Stimulated activated naive CD8-positive, alpha-beta T cell treated with anti-CD3 and anti-CD28 coated beads, Interleukin-15, amount 100 ng/mL, for 72 hours (primary cell): ENCODE measurements at regions not wholly inside any gene's neighbourhood (a gene's known extent, or its start where the extent isn't known, plus 50 kb on each side); places are given as distances from the start of the nearest gene placed in this dataset.

ENCODE experiments used
- ATAC-seq: fragments of 150-1000 bp; cut with Tn5 transposase; 2 replicates; pipeline ENCODE4 v1.10.0; 2021; ENCODE audit warnings: mild to moderate bottlenecking, moderate library complexity
- DNase-seq, 2 donors: peaks; one replicate each; pipeline ENCODE4 v3.0.0; 2021 to 2022
- H3K27ac Mint-ChIP-seq, 2 donors: one replicate each; pipeline ENCODE4 v1.8.0; 2022; ENCODE audit warnings: mild to moderate bottlenecking in 2 of 2, mixed read lengths in 2 of 2, moderate library complexity in 2 of 2
- H3K27me3 Mint-ChIP-seq: one replicate; pipeline ENCODE4 v1.8.0; 2022; ENCODE audit warnings: mixed read lengths
- H3K4me1 Mint-ChIP-seq: one replicate; pipeline ENCODE4 v1.8.0; 2022; ENCODE audit warnings: mild to moderate bottlenecking, mixed read lengths
- H3K4me3 Mint-ChIP-seq, 2 donors: one replicate each; pipeline ENCODE4 v1.8.0; 2022; ENCODE audit warnings: mild to moderate bottlenecking in 2 of 2, mixed read lengths in 2 of 2, moderate library complexity in 1 of 2
- H3K9me3 Mint-ChIP-seq, 2 donors: one replicate each; pipeline ENCODE4 v1.8.0; 2022; ENCODE audit warnings: mixed read lengths in 2 of 2

DNA sequence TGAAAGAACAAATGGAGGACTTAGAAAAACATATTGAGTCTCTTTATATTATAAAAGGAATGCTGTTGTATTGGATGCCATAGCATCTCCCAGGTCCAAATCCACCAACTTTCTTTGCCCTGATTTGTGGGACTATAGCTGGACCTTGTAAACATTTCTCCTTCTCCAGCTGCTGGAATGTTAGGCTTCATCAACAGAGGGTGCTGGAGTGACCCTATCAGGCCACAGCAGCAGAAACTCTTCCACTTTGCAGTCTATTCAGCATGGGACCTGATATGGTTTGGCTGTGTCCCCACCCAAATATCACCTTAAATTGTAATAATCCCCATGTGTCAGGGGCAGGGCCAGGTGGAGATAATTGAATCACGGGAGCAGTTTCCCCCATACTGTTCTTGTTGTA lies 138.4 kb upstream of the ARL4C start:
- H3K27me3 Mint-ChIP-seq = peaks cover 13% of the 10 kb centered on the region
- no peak overlapping the region for H3K27ac Mint-ChIP-seq
- H3K4me1 Mint-ChIP-seq = no peaks in the 10 kb centered on the region
- ATAC-seq = no peak
- no peak overlapping the region for H3K4me3 Mint-ChIP-seq
- peaks cover 0 to 4% of the 10 kb centered on the region in 2 donors for H3K9me3 Mint-ChIP-seq
- DNase-seq = no peak

DNA sequence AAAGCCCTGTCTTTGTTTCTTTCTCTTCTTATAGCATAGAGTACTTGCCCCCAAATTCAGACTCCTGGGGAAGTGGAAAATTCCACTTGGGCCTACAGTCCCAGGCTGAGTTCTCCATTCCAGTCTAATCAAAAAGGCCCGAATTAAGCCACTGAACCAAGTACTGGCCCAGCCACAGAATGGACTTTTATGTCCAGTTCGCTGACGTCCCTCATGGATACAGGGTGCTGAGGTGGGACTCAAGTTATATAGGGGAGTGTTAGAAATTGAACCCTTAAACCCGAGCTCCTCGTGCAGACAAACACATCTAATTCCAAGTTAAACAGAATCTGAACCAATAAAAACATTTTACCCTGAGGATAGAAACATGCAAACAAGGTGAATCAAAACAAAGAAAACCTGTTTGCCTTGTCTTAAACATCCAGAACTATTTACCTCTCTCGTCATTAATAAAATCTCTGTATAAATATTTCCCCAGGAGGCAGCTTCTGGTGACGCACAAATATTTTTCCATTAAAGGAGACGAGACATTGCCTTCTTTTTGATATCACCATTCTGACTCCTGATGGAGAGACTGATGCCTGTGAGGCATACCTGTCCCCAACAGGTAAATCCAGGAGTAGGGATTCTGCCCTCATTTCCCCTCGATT lies 136.8 kb upstream of the ARL4C start:
- no peak overlapping the region for H3K27ac Mint-ChIP-seq
- peaks cover 0 to 4% of the 10 kb centered on the region in 2 donors for H3K9me3 Mint-ChIP-seq
- no peaks in the 10 kb centered on the region for H3K4me1 Mint-ChIP-seq
- ATAC-seq (no peak), DNase-seq (no peak)
- peaks cover 21% of the 10 kb centered on the region for H3K27me3 Mint-ChIP-seq
- H3K4me3 Mint-ChIP-seq = no peak overlapping the region

DNA sequence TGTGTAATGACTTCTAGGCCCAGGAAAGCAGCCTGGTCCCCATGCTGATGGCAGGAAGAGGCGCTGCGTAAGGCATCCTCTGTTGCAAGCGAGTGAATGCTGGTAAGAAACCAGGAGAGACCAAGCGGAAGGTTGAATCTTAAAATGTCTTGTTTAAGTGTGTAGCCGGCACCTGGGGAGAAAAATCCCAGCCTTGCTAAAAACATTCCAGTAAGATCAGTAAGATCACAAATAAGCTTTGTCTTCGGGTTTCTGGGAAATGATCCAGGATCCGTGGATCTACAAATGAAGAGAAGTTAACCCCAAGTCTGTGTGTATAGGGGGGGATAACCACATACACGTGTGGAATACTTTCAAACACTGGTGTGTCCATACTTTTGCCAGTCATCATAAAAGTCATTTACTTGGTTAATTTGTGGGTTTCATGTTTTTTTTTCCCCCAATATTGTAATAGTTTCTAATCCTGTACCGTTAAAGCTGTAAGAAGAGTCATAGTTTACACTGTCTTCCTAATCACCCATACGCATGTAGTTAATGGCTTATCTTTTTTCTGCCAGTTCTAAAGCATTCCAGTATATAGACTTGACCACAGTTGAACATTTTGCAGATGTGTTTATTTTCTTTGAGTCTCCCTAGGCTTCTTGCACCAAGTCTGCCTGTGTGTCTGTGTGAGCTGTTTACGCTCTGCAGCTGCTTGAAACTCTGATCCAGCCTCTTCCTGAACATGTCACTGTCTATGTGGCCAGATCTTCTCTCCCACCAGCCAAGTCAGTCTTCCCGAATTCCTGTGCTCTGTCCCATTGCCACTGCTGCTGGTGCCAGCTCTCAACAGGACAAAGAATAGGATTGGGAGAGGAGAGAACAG lies 135.9 kb upstream of the ARL4C start:
- ATAC-seq = no peak
- DNase-seq = no peak
- Mint-ChIP-seq H3K4me3 (no peak overlapping the region), H3K4me1 (no peaks in the 10 kb centered on the region), H3K27me3 (peaks cover 26% of the 10 kb centered on the region), H3K9me3 (peaks cover 0 to 4% of the 10 kb centered on the region in 2 donors), H3K27ac (no peak overlapping the region)

DNA sequence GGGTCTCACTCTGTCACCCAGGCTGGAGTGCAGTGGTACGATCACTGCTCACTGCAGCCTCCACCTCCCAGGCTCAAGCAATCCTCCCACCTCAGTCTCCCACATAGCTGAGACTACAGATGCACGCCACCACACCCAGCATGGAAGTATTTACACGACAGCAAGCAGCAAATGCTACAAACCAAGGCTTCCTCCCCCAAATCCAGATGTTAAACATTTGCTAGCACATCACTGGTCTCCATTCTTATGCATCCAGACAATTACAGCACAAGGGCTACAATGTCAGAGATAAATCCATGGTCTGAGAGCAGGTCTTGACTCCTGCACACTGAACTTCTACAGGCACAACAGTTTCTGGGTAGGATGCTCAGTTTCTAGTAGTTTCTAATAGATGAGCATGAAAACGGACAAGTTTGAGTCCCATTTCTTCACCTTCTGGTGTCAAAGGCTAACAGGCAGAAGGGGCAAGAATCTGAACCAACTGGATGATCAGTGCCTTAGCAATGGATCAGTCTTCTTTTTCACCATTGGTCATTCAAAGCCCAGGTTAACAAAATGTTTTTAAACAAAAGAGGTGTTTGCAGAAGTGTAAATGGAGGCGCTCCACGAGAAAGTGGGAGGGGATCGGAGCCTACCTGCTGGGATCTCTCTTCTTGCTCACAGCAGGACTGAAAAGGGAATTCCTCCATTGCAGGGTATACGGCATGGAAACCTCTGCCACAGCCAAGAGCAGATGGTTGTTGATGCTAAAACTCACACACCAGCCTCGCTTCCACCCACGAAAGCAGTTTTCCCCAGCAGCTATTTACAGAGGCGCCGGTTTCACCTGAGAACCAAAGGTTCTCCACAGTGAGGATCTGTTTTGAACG lies 135.0 kb upstream of the ARL4C start:
- H3K4me1 Mint-ChIP-seq = no peaks in the 10 kb centered on the region
- ATAC-seq = no peak
- peaks cover 34% of the 10 kb centered on the region for H3K27me3 Mint-ChIP-seq
- H3K4me3 Mint-ChIP-seq = no peak overlapping the region
- H3K9me3 Mint-ChIP-seq = no peaks in the 10 kb centered on the region
- no peak overlapping the region for H3K27ac Mint-ChIP-seq
- no peak for DNase-seq

DNA sequence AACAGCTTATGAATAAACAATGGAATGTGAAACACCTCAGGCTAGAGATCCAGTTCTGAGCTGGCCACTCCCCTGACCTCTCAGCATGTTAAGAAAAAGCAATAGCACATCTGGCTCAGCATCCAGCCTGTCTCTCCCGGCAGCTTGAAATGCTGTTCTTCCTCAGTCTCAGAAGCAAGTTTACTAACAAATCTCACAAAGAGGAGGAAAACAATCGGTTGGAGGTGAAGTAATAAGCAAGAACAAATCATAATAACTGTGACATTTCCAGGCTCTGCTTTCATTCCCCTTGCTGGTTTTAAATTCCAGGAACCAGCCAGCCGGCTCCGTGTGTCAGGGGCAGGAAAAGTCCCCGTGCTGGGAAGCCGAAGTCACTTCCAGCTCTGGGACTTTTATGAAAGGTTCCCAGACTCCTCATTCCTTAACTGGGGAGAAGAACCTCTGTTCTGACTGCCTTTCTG lies 133.9 kb upstream of the ARL4C start:
- H3K4me3 Mint-ChIP-seq = no peak overlapping the region
- ATAC-seq = no peak
- H3K27me3 Mint-ChIP-seq = peaks cover 39% of the 10 kb centered on the region
- H3K27ac Mint-ChIP-seq = no peak overlapping the region
- H3K4me1 Mint-ChIP-seq = no peaks in the 10 kb centered on the region
- no peaks in the 10 kb centered on the region for H3K9me3 Mint-ChIP-seq
- DNase-seq = no peak

DNA sequence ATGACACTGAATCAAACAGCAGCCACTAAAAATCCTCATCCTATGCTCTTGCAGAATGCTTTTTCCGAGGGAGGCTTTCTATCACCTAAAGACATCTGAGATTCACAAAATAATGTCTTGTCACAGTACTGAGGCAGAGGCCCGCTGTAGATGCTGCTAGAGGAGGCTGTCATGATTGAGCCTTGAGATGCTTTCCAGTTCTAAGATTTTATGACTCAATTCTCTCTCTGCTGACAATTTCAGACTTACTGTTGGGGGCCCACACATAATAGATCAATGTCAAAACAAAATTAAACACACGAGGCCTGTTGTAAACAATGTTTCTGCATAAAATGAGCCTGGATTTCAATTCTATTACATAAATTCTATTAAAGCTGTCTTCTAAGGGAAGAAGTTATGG lies 132.7 kb upstream of the ARL4C start:
- DNase-seq = no peak
- H3K4me1 Mint-ChIP-seq = no peaks in the 10 kb centered on the region
- ATAC-seq = no peak
- H3K9me3 Mint-ChIP-seq = no peaks in the 10 kb centered on the region
- no peak overlapping the region for H3K27ac Mint-ChIP-seq
- no peak overlapping the region for H3K4me3 Mint-ChIP-seq
- peaks cover 39% of the 10 kb centered on the region for H3K27me3 Mint-ChIP-seq

DNA sequence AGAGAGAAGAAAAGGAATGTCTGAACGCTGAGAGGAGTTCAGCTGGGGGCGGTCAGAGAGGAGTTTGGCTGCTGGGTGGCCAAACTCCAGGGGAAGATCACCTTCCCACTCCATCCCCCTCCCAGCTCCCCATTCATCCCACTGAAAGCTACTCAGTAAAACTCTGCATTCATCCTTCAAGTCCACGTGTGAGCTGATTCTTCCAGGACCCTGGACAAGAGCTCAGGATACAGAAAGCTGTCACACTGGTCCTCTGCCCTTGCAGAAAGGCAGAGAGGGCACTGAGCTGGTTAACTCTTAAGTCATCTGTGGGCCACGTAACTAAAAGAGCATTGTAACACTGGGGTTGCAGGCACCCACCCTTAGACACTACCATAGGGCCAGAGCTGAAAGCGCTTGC lies 132.1 kb upstream of the ARL4C start:
- H3K27me3 Mint-ChIP-seq = peaks cover 39% of the 10 kb centered on the region
- DNase-seq = no peak
- H3K4me1 Mint-ChIP-seq = no peaks in the 10 kb centered on the region
- no peaks in the 10 kb centered on the region for H3K9me3 Mint-ChIP-seq
- no peak overlapping the region for H3K27ac Mint-ChIP-seq
- H3K4me3 Mint-ChIP-seq = no peak overlapping the region
- no peak for ATAC-seq

DNA sequence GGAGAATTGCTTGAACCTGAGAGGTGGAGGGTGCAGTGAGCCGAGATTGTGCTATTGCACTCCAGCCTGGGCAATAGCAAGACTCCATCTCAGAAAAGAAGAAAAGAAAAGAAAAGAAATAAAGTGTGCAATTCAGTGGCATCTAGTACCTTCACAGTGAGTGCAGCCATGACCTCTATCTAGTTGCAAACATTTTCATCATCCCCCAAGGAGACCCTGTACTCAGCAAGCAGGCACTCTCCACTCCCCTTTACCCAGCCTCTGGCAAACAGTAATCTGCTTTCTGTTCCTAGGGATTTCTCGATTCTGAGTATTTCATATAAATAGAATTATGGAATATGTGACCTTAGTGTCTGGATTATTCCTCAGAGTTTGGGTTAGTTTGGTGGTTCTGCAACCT lies 130.4 kb upstream of the ARL4C start:
- no peak overlapping the region for H3K4me3 Mint-ChIP-seq
- H3K4me1 Mint-ChIP-seq = no peaks in the 10 kb centered on the region
- DNase-seq = no peak
- no peak for ATAC-seq
- no peak overlapping the region for H3K27ac Mint-ChIP-seq
- peaks cover 42% of the 10 kb centered on the region for H3K27me3 Mint-ChIP-seq
- no peaks in the 10 kb centered on the region for H3K9me3 Mint-ChIP-seq

DNA sequence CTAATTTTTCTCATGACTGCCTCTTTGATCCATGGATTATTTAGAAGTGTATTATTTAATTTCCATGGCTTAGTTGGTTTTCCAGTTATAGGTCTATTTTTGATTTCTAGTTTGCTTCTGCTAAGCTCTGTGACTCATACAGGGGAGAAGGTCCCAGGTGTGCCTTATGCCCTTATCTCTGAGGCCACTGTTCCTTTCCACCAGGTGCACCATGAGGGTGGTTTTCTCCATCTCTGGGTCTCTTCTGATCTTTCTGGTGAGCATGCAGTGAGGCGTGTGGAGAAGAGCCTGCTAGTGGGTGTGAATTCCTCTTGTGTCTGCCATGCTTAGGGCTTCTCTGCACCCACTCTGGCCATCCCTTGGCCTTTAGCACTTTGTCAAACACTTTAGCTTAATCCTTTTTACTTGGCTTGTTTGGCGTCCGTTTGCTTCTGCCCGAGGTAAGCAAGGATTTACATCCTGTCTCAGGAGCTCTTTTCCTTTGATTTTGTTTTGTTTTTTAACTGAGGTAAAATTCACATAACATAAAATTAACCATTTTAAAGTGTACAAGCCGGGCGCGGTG lies 129.8 kb upstream of the ARL4C start:
- H3K27me3 Mint-ChIP-seq = peaks cover 37% of the 10 kb centered on the region
- no peak overlapping the region for H3K27ac Mint-ChIP-seq
- H3K4me3 Mint-ChIP-seq = no peak overlapping the region
- ATAC-seq = no peak
- no peaks in the 10 kb centered on the region for H3K9me3 Mint-ChIP-seq
- H3K4me1 Mint-ChIP-seq = no peaks in the 10 kb centered on the region
- no peak for DNase-seq

DNA sequence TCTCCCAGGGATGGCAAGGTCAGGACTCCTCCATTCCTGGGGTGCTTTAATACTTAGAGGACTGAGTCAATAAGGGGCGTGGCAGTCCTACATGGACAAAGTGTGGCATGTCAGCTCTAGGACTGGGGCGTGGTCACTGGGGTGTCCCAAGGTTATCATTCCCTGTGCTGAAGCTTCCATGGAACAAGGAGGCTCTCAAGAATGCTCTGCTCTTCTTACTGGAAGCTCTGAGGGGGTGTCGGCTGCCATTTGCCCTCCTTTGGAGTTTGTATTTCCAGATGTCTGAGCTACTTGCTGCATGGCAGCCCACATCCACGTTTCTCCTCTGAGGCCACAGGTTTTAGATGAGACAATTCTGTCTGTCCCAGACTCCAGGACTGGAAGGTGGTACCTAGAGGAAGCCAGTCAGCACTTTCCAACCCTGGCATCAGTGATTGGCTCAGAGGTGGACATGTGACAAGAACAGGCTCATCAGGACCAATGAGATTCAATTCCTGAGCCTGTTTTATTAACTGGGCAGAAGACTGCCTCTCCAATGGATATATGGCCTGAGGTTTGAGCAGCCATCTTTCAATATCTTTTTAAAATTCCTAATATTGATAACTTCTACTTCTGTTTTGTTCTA lies 128.9 kb upstream of the ARL4C start:
- ATAC-seq = no peak
- DNase-seq = no peak
- no peaks in the 10 kb centered on the region for H3K4me1 Mint-ChIP-seq
- no peak overlapping the region for H3K27ac Mint-ChIP-seq
- H3K4me3 Mint-ChIP-seq = no peak overlapping the region
- peaks cover 35% of the 10 kb centered on the region for H3K27me3 Mint-ChIP-seq
- no peaks in the 10 kb centered on the region for H3K9me3 Mint-ChIP-seq

DNA sequence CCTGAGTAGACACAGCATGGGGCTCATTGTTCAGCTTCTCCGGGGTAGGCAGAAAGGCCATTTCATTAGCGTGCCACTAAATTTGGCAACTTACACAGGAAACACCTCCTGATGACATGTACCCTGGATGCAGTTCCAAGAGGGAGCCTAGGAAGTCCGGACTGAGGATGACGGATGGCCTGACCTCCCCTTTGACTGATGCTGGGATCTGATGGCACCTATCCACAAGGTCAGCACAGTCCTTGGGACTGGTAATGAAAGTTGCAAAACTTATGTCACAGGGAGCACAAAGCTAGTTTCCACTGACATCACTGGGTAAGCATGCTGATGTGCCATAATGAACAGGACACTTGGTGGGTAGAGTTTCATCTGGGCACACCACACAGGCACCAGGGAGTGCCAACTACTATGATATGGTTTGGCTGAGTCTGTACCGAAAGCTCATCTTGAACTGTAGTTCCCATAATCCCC lies 126.7 kb upstream of the ARL4C start:
- DNase-seq (no peak), ATAC-seq (no peak)
- peak overlapping the region in 1 of 2 donors; percentile 63 for H3K27ac Mint-ChIP-seq
- H3K4me3 Mint-ChIP-seq = no peak overlapping the region
- H3K4me1 Mint-ChIP-seq = peaks cover 15% of the 10 kb centered on the region
- peaks cover 23% of the 10 kb centered on the region for H3K27me3 Mint-ChIP-seq
- H3K9me3 Mint-ChIP-seq = no peaks in the 10 kb centered on the region

DNA sequence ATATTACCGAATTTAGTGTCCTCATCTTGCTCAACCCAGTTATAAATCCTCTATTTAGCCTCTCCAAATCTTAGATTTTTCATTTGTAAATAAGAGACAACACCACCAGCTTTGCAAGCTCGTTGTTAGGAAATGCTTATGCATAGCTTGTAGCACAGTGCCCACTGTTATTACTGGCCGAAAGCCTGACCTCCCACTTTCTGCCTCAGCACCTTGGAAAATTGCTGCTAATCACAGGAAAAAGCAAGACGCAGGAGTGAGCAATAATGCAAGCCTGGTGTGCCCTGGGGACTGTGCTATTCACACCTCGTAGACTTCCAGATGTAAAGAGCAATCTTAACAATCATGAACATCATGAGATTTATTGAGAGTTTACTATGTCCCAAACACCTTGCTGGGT lies 124.2 kb upstream of the ARL4C start:
- ATAC-seq (no peak), DNase-seq (no peak)
- Mint-ChIP-seq H3K4me3 (no peak overlapping the region), H3K27ac (no peak overlapping the region), H3K27me3 (peaks cover 7% of the 10 kb centered on the region), H3K4me1 (peaks cover 15% of the 10 kb centered on the region), H3K9me3 (no peaks in the 10 kb centered on the region)

DNA sequence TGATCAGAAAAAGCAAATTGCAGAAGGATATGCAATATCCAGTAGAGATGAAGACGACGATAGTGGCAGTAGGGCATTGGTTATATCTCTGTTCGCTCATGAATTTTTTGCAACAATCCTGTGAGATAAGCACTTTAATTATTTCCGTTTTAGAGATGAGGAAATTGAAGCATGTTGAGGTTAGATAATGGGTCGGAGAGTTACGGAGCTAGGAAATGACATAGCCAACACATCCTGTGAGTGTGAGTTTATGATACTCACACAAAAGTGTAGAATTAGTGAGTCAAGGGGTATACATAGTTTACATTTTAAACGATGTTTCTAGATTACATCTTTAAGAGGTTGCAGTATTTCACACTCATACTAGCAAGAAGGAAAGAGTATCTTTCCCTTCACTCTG lies 123.1 kb upstream of the ARL4C start:
- Mint-ChIP-seq H3K27me3 (peaks cover 7% of the 10 kb centered on the region), H3K4me1 (peaks cover 15% of the 10 kb centered on the region), H3K4me3 (no peak overlapping the region), H3K27ac (no peak overlapping the region), H3K9me3 (no peaks in the 10 kb centered on the region)
- DNase-seq = no peak
- ATAC-seq = no peak

DNA sequence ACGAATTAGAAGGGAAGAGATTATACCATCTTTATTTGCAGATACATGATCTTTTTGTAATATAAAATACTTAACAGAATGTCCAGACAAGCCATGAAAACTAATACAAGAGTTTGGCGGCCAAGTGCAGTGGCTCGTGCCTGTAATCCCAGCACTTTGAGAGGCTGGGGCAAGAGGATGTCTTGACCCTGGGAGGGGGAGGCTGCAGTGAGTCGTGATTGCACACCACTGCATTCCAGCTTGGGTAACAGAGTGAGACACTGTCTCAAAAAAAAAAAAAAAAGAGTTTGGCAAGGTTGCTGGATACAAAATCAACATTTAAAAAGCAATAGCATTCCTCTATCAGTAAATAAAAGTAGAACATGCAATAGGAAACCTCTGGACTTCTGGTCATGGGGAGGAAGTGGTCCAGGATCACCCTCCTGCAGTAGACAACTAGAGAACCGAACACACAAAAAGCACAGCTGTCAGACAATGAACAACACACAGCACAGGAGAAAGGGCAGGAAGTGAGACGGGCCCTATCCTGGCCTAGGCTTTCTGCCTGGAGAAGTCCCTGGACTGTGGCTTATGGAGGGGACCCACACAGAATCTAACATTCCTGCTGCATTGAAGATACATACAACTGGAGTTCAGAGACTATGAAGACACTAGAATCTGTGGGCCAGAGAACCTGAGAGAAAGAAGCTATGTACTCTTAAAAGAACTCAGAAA lies 118.9 kb upstream of the ARL4C start:
- Mint-ChIP-seq H3K27me3 (no peaks in the 10 kb centered on the region), H3K9me3 (peaks cover 5 to 10% of the 10 kb centered on the region in 2 donors), H3K27ac (peak overlapping the region in 1 of 2 donors; percentile 9), H3K4me3 (no peak overlapping the region), H3K4me1 (peaks cover 15% of the 10 kb centered on the region)
- ATAC-seq (no peak), DNase-seq (no peak)
